WERI-Rb-1 (cell line): ENCODE measurements at regions not wholly inside any gene's neighbourhood (a gene's known extent, or its start where the extent isn't known, plus 50 kb on each side); places are given as distances from the start of the nearest gene placed in this dataset.

Experiments used
- DNase-seq: peaks from one replicate; pipeline ENCODE4 v3.0.0-alpha.2; 2020
- H3K27ac ChIP-seq: fragments of 250-450 bp; sonication (Bioruptor Pico); 2 replicates; pipeline ENCODE4 v1.5.1; 2020; ENCODE audit warnings: mild to moderate bottlenecking, moderate library complexity
- H3K27me3 ChIP-seq: fragments of 250-450 bp; sonication (Bioruptor Pico); 2 replicates; pipeline ENCODE4 v1.5.1; 2021; ENCODE audit warnings: mild to moderate bottlenecking, low read depth, moderate library complexity; ENCODE audit not compliant: insufficient read depth, severe bottlenecking
- H3K36me3 ChIP-seq: fragments of 250-450 bp; sonication (Bioruptor Pico); 2 replicates; pipeline ENCODE4 v1.5.1; 2020; ENCODE audit warnings: mild to moderate bottlenecking, moderate library complexity
- H3K4me3 ChIP-seq: 2 replicates; pipeline ENCODE4 v1.5.1; 2011; ENCODE audit warnings: low read depth, mild to moderate bottlenecking, control low read depth, low read length
- H3K9me3 ChIP-seq: fragments of 250-450 bp; sonication (Bioruptor Pico); 2 replicates; pipeline ENCODE4 v1.5.1; 2021; ENCODE audit warnings: mild to moderate bottlenecking, moderate library complexity; ENCODE audit not compliant: severe bottlenecking
- TF ChIP-seq, protein P1 (sequence below): IDR thresholded peaks from 2 replicates; pipeline ENCODE4 v1.5.1; 2011; ENCODE audit warnings: low read depth, mild to moderate bottlenecking, control low read depth, inconsistent platforms, low read length

DNA sequence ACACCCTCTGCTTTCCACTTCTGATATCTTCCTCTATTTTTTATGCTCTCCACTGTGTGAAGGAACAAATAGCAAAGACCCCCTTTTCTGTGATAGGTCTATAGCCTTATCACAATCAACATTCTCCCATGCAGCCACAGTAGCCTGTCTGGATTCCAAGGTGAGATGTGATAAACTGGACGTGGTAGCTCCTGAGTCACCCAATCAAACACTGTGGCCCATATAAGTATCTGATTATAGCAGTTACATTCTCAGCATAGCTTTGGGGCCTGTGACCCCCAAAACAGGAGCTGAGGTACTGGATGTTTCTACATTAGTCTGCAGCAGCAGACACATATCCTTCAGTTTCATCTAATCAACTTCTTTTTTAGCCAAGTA, 172.7 kb upstream of the IGFBP7 start:
- Histone ChIP-seq H3K4me3 (no peak overlapping the region), H3K36me3 (no peaks in the 10 kb centered on the region), H3K9me3 (no peaks in the 10 kb centered on the region), H3K27ac (no peak overlapping the region), H3K27me3 (no peaks in the 10 kb centered on the region)
- no peak for DNase-seq
- TF ChIP-seq, protein P1, sequence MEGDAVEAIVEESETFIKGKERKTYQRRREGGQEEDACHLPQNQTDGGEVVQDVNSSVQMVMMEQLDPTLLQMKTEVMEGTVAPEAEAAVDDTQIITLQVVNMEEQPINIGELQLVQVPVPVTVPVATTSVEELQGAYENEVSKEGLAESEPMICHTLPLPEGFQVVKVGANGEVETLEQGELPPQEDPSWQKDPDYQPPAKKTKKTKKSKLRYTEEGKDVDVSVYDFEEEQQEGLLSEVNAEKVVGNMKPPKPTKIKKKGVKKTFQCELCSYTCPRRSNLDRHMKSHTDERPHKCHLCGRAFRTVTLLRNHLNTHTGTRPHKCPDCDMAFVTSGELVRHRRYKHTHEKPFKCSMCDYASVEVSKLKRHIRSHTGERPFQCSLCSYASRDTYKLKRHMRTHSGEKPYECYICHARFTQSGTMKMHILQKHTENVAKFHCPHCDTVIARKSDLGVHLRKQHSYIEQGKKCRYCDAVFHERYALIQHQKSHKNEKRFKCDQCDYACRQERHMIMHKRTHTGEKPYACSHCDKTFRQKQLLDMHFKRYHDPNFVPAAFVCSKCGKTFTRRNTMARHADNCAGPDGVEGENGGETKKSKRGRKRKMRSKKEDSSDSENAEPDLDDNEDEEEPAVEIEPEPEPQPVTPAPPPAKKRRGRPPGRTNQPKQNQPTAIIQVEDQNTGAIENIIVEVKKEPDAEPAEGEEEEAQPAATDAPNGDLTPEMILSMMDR, result no peak

DNA sequence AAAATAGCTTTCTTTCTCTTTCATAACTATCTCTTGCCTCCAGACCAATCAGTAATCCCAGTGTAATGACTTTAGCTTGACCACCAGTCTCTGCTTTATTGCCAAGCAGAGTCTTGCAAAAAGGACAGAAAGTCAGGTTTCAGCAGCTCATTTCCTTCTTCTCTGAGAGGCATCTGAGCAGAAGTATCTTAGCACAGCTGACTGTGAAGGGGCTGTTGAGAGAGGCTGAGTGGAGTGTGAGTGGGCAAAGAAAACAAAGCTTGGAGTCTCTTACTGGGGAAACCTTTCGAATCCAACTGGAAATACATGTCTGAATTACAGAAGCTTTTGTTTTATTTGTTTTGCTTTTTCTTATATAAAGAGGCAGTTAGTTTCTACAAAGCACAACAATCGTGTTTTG, 170.3 kb upstream of the IGFBP7 start:
- Histone ChIP-seq H3K27ac (no peak overlapping the region), H3K36me3 (no peaks in the 10 kb centered on the region), H3K4me3 (no peak overlapping the region), H3K27me3 (no peaks in the 10 kb centered on the region), H3K9me3 (no peaks in the 10 kb centered on the region)
- DNase-seq, result no peak
- TF ChIP-seq, protein P1, result no peak

GRCh38 chr4:57278780-57279179, 168.6 kb upstream of the IGFBP7 start:
- DNase-seq, result no peak
- Histone ChIP-seq H3K27me3 (no peaks in the 10 kb centered on the region), H3K36me3 (no peaks in the 10 kb centered on the region), H3K4me3 (no peak overlapping the region), H3K9me3 (no peaks in the 10 kb centered on the region), H3K27ac (no peak overlapping the region)
- TF ChIP-seq, protein P1, result no peak

DNA sequence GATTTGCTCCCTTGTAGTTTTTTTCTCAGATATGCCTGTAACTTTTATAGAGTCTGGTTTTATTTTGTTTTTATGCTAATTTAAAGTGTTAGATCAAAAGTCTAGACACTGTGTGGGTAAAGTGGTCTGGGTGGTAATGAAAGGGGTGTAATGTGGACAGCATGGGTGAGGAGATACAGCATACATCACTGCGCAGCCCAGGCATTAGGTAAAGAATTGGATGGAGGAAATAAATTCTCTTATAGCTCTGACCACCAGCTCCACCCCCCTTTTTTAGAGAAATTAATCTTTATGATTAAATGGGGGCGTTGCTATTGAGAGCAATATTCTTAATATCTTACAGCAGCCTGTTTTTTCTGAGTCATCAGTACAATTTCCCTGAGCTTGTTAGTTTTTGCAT, 163.9 kb upstream of the IGFBP7 start:
- Histone ChIP-seq H3K36me3 (no peaks in the 10 kb centered on the region), H3K27me3 (no peaks in the 10 kb centered on the region), H3K9me3 (no peaks in the 10 kb centered on the region), H3K4me3 (no peak overlapping the region), H3K27ac (no peak overlapping the region)
- TF ChIP-seq, protein P1, result no peak
- DNase-seq, result no peak

DNA sequence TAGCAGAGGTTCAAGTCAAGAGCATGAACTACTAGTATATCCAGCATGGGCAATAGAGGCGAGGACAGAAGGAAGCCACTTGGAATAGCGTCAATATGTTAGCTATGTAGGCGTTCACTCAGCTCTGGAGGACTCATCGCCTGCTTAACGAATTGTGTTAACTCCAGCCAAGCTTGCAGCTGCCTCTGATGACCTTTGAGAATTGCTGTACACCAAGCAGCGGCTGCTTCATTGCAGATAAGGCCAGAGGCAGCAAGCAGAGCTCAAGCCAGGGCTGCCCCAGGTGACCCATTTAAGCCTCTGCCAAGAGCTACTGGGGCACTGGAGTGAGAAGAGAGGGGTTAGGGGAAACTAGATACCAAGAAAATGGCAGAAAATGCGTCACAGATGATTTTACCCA, 160.2 kb upstream of the IGFBP7 start:
- H3K27ac ChIP-seq, result no peak overlapping the region
- no peaks in the 10 kb centered on the region for H3K36me3 ChIP-seq
- TF ChIP-seq, protein P1, result no peak
- peak; percentile 28 for DNase-seq
- H3K4me3 ChIP-seq, result no peak overlapping the region
- H3K27me3 ChIP-seq, result no peaks in the 10 kb centered on the region
- no peaks in the 10 kb centered on the region for H3K9me3 ChIP-seq

GRCh38 chr4:57265831-57266582, 155.8 kb upstream of the IGFBP7 start:
- no peak for DNase-seq
- Histone ChIP-seq H3K27me3 (no peaks in the 10 kb centered on the region), H3K4me3 (no peak overlapping the region), H3K27ac (no peak overlapping the region), H3K36me3 (no peaks in the 10 kb centered on the region), H3K9me3 (peaks cover 4% of the 10 kb centered on the region)
- TF ChIP-seq, protein P1, result no peak
